Thyroid gland (tissue), 4 donors: ENCODE measurements at regions not wholly inside any gene's neighbourhood (a gene's known extent, or its start where the extent isn't known, plus 50 kb on each side); places are given as distances from the start of the nearest gene placed in this dataset.

Experiments
- DNase-seq, 2 donors: peaks; one replicate each; pipeline ENCODE4 v3.0.0-alpha.2; 2019
- H3K27ac ChIP-seq, 3 donors: fragments of 200-600 bp; sonication (generic); 1 replicate in 2 of 3; 2 replicates in 1 of 3; pipeline ENCODE4 v1.5.1; 2016 to 2019; ENCODE audit warnings: mild to moderate bottlenecking in 1 of 3, moderate library complexity in 1 of 3
- H3K27me3 ChIP-seq: fragments of 200-600 bp; sonication (generic); one replicate; pipeline ENCODE4 v1.5.1; 2019
- H3K36me3 ChIP-seq, 2 donors: fragments of 200-600 bp; sonication (generic); one replicate each; pipeline ENCODE4 v1.5.1; 2016 to 2019
- H3K4me1 ChIP-seq, 2 donors: fragments of 200-600 bp; sonication (generic); one replicate each; pipeline ENCODE4 v1.5.1; 2017 to 2019
- H3K4me3 ChIP-seq, 3 donors: fragments of 200-600 bp; sonication (generic); replicated peaks in 1 of 3; 1 replicate in 2 of 3; 2 replicates in 1 of 3; pipeline ENCODE4 v1.5.1; 2016; ENCODE audit warnings: mild to moderate bottlenecking in 1 of 3
- H3K9me3 ChIP-seq: fragments of 200-600 bp; sonication (generic); one replicate; pipeline ENCODE4 v1.5.1; 2017
- POLR2A ChIP-seq, 2 donors: fragments of 450-650 bp; IDR thresholded peaks; one replicate each; pipeline ENCODE4 v1.6.1; 2017; ENCODE audit warnings: antibody characterized with exemption in 2 of 2, mild to moderate bottlenecking in 2 of 2, moderate library complexity in 1 of 2
- WGBS, 2 donors: methylation state at CpG; one replicate each; pipeline ENCODE4 v1.1.5; 2017; 5-methylcytosine and 5-hydroxymethylcytosine counted together
- intact Hi-C: fragments of 100-400 bp; cut with DNase I; formaldehyde crosslinking; loops from one replicate; pipeline ENCODE4 v1.15.1; 2023
- TF ChIP-seq, protein P1 (sequence below), 6 experiments: fragments of 200-600 bp in 3 of 6; fragments of 450-650 bp in 3 of 6; sonication (generic) in 3 of 6; IDR thresholded peaks; one replicate each; pipeline ENCODE4 v1.5.1; 2016 to 2019; ENCODE audit warnings: antibody characterized with exemption in 6 of 6, mild to moderate bottlenecking in 2 of 6, inconsistent platforms in 1 of 6, moderate library complexity in 1 of 6

DNA sequence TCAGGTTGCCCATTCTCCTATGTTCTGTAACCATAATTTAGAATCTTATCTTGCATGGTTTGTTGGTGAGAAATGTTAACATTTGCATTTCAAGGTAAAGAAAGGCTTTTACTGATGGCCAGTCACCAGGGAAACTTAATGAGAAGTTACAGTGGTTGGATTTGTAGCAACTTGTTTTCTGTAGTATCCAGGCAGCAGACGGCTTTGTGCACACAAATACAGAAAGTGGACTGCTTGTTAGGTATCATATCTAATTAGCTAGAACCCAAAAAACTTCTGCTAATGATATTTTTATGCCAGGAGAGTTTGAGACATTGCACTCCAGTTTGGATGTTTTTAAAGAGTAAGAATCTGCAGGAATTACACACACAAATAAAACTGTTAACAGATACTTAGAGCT, 578.0 kb downstream of the DOK5 start:
- intact Hi-C loops, result no loop called here
- Histone ChIP-seq H3K27me3 (no peaks in the 10 kb centered on the region), H3K9me3 (no peaks in the 10 kb centered on the region), H3K36me3 (no peaks in the 10 kb centered on the region), H3K4me1 (no peaks in the 10 kb centered on the region), H3K4me3 (no peak overlapping the region), H3K27ac (no peak overlapping the region)
- WGBS, 2 donors, result 75 to 77% methylated on average over 1 of the region's 1 CpG
- DNase-seq, result no peak
- no peak for TF ChIP-seq POLR2A (IDR thresholded peaks at IDR 0.05)
- TF ChIP-seq, protein P1, sequence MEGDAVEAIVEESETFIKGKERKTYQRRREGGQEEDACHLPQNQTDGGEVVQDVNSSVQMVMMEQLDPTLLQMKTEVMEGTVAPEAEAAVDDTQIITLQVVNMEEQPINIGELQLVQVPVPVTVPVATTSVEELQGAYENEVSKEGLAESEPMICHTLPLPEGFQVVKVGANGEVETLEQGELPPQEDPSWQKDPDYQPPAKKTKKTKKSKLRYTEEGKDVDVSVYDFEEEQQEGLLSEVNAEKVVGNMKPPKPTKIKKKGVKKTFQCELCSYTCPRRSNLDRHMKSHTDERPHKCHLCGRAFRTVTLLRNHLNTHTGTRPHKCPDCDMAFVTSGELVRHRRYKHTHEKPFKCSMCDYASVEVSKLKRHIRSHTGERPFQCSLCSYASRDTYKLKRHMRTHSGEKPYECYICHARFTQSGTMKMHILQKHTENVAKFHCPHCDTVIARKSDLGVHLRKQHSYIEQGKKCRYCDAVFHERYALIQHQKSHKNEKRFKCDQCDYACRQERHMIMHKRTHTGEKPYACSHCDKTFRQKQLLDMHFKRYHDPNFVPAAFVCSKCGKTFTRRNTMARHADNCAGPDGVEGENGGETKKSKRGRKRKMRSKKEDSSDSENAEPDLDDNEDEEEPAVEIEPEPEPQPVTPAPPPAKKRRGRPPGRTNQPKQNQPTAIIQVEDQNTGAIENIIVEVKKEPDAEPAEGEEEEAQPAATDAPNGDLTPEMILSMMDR (IDR thresholded peaks at IDR 0.05), result no peak

DNA sequence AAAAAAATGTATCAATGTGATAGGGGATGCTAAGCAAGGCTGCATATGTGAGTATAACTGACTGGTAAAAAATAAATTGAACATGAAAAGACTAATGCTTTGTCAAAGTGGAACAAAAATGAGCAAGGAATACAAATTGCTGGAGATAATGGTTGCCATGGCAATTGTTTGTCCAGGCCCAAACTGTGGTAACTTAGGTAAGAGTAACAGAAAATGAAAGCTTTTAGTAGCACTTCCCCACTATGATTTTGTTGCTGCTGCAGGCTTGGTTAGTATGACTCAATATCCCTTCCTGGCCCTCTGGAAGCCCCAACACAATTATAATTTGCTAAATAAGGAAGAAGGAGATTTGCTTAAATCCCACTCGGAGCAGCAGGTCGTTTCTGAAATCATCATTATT, 577.1 kb downstream of the DOK5 start:
- no peak overlapping the region for H3K27ac ChIP-seq
- H3K36me3 ChIP-seq, result no peaks in the 10 kb centered on the region
- WGBS, 2 donors, result 91% methylated on average over 2 of the region's 2 CpGs
- no peaks in the 10 kb centered on the region for H3K27me3 ChIP-seq
- DNase-seq, result no peak
- TF ChIP-seq, protein P1 (IDR thresholded peaks at IDR 0.05), result no peak
- TF ChIP-seq POLR2A (IDR thresholded peaks at IDR 0.05), result no peak
- no peak overlapping the region for H3K4me3 ChIP-seq
- no peaks in the 10 kb centered on the region for H3K9me3 ChIP-seq
- no peaks in the 10 kb centered on the region for H3K4me1 ChIP-seq
- intact Hi-C loops, result no loop called here

DNA sequence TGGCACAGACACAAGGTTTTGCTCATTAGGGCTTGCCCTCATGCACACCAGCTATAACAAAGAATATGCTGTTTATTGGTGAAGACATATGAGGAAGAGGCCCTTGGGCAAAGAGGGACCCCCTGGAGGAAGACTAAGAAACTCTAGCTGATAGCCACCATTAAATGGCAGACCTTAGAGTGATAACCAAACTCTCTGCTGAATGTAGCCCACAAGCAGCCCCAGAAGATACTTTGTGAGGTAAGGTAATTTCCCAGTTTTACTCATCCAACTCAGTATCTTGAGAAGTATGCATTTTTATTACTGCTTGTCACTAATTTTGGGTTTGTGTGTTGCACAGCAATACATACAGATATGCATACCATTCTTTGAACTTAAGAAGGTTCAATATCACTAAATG, 563.3 kb downstream of the DOK5 start:
- H3K4me3 ChIP-seq, result no peak overlapping the region
- H3K27me3 ChIP-seq, result no peaks in the 10 kb centered on the region
- TF ChIP-seq, protein P1 (IDR thresholded peaks at IDR 0.05), result no peak
- TF ChIP-seq POLR2A (IDR thresholded peaks at IDR 0.05), result no peak
- H3K4me1 ChIP-seq, result no peaks in the 10 kb centered on the region
- H3K9me3 ChIP-seq, result no peaks in the 10 kb centered on the region
- intact Hi-C loops, result no loop called here
- no peak for DNase-seq
- H3K27ac ChIP-seq, result no peak overlapping the region
- H3K36me3 ChIP-seq, result no peaks in the 10 kb centered on the region

DNA sequence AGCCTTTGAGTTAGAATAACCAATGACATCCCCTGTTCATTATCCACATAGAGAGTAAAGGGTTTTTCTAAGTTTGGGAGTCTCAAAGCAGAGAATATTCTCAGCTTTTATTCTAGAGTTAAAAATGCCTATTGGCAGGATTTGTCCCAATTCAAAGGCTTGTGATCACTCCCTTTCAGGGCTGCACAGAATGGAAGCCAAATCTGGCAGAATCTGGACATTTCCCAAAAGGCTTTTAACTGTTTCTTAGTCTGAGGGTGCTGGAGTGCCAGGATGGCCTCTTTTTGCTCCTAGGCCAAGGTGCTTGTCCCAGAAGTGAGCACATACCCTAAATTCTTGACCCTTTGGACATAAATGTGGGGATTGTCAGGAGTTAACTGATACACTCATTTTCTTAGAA, 556.6 kb downstream of the DOK5 start:
- Histone ChIP-seq H3K9me3 (no peaks in the 10 kb centered on the region), H3K27me3 (no peaks in the 10 kb centered on the region), H3K36me3 (no peaks in the 10 kb centered on the region), H3K4me3 (no peak overlapping the region), H3K27ac (no peak overlapping the region), H3K4me1 (no peaks in the 10 kb centered on the region)
- no peak for TF ChIP-seq POLR2A (IDR thresholded peaks at IDR 0.05)
- TF ChIP-seq, protein P1 (IDR thresholded peaks at IDR 0.05), result no peak
- intact Hi-C loops, result no loop called here
- no peak for DNase-seq

DNA sequence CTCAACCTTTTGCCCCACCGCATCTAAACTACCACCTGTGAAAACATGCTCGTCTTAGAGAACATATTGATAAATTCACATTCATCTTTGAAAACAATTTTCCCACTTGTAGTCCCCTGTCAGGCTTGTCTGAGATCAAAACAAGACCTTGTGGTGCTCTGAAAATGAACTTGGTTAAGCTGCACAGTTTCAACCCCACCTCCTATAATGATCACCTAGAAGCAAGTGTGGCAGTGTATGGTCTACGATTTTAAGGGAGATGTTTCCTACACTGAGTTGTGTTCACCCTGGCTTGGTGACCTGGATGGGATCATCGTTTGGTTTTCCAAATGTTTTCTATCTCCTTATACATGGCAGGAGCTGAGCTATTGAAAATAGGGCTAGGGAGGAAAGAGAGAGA, 539.4 kb downstream of the DOK5 start:
- no peak for DNase-seq
- no peak for TF ChIP-seq POLR2A (IDR thresholded peaks at IDR 0.05)
- TF ChIP-seq, protein P1 (IDR thresholded peaks at IDR 0.05), result no peak
- no peaks in the 10 kb centered on the region for H3K9me3 ChIP-seq
- no peak overlapping the region for H3K27ac ChIP-seq
- no peaks in the 10 kb centered on the region for H3K4me1 ChIP-seq
- H3K36me3 ChIP-seq, result no peaks in the 10 kb centered on the region
- H3K4me3 ChIP-seq, result no peak overlapping the region
- WGBS, 2 donors, result 79 to 82% methylated on average over 4 of the region's 4 CpGs
- intact Hi-C loops, result no loop called here
- no peaks in the 10 kb centered on the region for H3K27me3 ChIP-seq
